Left ventricle myocardium inferior (tissue), 1 donor: ENCODE measurements at regions not wholly inside any gene's neighbourhood (a gene's known extent, or its start where the extent isn't known, plus 50 kb on each side); places are given as distances from the start of the nearest gene placed in this dataset.

Experiments
- DNase-seq: peaks from one replicate; pipeline ENCODE4 v3.0.0-alpha.2; 2020
- H3K27ac ChIP-seq: fragments of 200-600 bp; replicated peaks from 2 replicates; pipeline ENCODE4 v1.8.0; 2021
- H3K27me3 ChIP-seq: fragments of 200-600 bp; 2 replicates; pipeline ENCODE4 v1.8.0; 2021; ENCODE audit warnings: low read depth
- H3K36me3 ChIP-seq: fragments of 200-600 bp; 2 replicates; pipeline ENCODE4 v1.8.0; 2021
- H3K4me1 ChIP-seq: fragments of 200-600 bp; 2 replicates; pipeline ENCODE4 v1.8.0; 2021
- H3K4me3 ChIP-seq: fragments of 200-600 bp; 2 replicates; pipeline ENCODE4 v1.8.0; 2021; ENCODE audit warnings: mild to moderate bottlenecking, moderate library complexity
- H3K9me3 ChIP-seq: fragments of 200-600 bp; replicated peaks from 2 replicates; pipeline ENCODE4 v1.8.0; 2021
- intact Hi-C: fragments of 100-400 bp; cut with micrococcal nuclease; formaldehyde crosslinking; loops from one replicate; pipeline ENCODE4 v1.11.0; 2022
- TF ChIP-seq, protein P1 (sequence below): fragments of 200-600 bp; IDR thresholded peaks from 2 replicates; pipeline ENCODE4 v1.8.0; 2021; ENCODE audit warnings: antibody characterized with exemption, mild to moderate bottlenecking, borderline replicate concordance
- donor health status: DM: no; HTN: yes; CAD: no; lungs with severe emphysema.

DNA sequence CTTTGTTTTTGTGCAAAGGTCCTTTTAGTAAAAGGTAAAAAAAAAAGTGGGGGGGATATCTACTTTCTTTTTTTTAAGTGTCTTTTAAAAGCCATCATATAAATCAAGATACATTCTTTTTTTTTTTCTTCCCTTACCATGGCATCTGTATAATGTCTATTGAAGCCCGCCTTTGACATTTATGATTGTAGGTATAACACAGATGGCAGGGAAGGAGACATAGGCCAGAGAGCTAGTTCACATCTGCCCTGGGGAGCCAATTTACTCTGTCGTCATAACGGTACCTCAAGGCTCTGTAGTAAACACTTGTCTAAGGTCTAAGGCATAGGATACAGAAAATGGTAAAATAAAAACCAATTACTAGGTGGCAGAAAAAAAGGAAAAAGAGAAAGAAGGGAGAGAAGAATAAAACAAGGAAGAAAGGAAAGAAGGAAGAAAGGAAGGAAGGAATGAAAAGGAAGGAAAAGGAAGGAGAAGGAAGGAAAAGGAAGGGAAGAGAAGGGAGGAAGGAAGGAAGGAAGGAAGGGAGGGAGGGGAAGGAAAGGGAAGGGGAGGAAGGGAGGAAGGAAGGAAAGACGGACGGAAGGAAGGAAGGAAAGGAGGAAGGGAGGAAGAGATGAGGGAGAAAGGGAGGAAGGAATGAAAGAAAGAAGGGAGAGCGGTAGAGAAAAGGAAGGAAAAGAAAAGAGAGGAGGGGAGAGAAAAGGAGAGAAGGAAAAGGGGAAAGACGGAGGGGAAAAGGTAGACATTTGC is 343.5 kb downstream of the RBM43 start:
- Histone ChIP-seq H3K9me3 (no peaks in the 10 kb centered on the region), H3K4me3 (no peak overlapping the region), H3K4me1 (no peaks in the 10 kb centered on the region), H3K36me3 (no peaks in the 10 kb centered on the region), H3K27me3 (no peaks in the 10 kb centered on the region), H3K27ac (no peak overlapping the region)
- DNase-seq: no peak
- TF ChIP-seq, protein P1, sequence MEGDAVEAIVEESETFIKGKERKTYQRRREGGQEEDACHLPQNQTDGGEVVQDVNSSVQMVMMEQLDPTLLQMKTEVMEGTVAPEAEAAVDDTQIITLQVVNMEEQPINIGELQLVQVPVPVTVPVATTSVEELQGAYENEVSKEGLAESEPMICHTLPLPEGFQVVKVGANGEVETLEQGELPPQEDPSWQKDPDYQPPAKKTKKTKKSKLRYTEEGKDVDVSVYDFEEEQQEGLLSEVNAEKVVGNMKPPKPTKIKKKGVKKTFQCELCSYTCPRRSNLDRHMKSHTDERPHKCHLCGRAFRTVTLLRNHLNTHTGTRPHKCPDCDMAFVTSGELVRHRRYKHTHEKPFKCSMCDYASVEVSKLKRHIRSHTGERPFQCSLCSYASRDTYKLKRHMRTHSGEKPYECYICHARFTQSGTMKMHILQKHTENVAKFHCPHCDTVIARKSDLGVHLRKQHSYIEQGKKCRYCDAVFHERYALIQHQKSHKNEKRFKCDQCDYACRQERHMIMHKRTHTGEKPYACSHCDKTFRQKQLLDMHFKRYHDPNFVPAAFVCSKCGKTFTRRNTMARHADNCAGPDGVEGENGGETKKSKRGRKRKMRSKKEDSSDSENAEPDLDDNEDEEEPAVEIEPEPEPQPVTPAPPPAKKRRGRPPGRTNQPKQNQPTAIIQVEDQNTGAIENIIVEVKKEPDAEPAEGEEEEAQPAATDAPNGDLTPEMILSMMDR: no peak
- intact Hi-C loops: no loop called here

DNA sequence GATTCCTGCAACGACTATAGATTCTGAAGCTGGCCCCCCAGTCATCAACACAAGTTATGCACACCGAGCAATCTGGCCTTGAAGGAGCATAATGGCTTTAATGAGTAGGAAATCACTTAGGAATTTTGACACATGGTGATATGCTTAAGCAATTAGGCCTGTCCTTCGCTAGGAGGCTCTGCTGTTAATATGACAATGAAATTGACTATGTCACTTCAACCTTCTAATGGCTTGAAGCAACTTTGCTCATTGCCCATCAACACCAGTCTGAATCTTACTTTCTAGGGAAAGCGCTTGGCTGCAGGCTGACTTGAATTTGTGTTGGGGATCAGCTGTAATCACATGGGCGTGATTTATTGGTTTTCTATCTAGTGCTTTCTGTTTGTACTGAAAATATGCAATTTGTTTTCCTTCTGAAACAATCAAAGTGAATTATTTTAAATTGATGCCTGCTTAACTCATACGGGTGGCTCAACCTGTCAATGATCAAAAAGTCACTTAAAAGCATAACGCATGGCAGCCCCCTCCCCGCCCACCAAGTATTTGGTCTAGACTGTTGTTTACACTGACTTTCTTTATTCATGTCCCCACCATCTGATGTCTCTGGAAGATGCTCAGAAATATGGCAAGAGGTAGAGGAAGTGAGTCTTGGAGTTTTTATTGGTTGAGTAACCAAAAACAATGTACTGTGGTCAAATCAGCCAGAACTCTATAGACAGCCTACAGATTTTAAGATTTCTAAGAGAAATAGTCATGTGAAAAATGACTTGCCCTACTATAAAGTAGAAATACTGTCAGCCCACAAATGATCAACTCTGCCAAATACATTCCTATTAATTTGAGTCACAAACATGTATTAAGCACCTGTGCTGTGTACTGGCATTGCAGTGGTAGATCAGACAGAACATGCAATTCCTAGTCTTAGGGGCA is 344.9 kb downstream of the RBM43 start:
- no peaks in the 10 kb centered on the region for H3K36me3 ChIP-seq
- H3K4me1 ChIP-seq: no peaks in the 10 kb centered on the region
- no peak for DNase-seq
- no peaks in the 10 kb centered on the region for H3K27me3 ChIP-seq
- H3K9me3 ChIP-seq: no peaks in the 10 kb centered on the region
- TF ChIP-seq, protein P1: no peak
- H3K4me3 ChIP-seq: no peak overlapping the region
- intact Hi-C loops: no loop called here
- no peak overlapping the region for H3K27ac ChIP-seq

DNA sequence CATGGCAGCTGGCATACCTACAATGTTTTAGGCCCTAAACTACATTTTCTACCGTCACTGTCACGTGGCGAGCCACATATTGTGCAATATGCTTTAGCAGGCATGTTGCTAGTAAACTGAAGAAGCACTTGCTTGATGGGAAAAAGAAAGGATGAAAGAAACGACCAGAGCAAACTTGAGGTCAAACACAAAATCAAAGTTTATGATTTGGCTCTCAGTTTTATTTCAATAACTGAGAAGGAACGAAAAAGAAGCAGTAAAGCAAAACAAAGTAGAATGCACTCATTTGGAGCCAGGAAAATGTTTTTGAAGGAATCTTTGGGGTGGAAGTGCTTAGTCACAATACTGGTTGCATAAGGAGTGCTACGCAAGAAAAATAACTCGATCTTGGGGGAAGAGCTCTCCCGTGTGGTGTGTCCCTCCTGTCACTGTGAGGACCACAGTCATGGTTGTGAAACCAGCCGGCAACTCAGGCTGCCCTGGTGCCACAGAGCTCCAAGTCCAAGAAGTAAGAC is 349.8 kb downstream of the RBM43 start:
- Histone ChIP-seq H3K9me3 (no peaks in the 10 kb centered on the region), H3K27ac (peak overlapping the region; percentile 69), H3K27me3 (no peaks in the 10 kb centered on the region), H3K36me3 (no peaks in the 10 kb centered on the region), H3K4me1 (no peaks in the 10 kb centered on the region), H3K4me3 (no peak overlapping the region)
- TF ChIP-seq, protein P1: peak; percentile 39
- intact Hi-C loops: no loop called here
- peak; percentile 35 for DNase-seq

DNA sequence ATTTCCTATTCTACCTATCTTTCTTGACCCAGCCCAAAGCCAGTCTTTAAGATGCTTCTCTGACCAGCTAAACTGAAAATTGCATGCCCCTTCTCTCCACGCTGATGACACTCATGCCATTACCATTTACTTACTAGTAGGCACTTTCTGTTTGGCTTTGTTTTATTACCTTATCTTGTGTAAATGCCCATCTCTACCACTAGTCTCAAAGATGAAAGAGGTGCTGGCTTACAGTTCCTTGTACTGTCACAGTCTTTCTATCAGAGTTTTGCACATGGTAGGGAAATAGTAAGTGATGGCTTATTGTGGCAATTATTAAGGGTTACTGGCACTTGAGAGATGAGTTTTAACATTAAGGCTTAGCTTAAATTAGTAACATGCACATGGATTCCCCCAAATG is 352.1 kb downstream of the RBM43 start:
- Histone ChIP-seq H3K9me3 (peaks cover 7% of the 10 kb centered on the region), H3K36me3 (no peaks in the 10 kb centered on the region), H3K27me3 (no peaks in the 10 kb centered on the region), H3K27ac (no peak overlapping the region), H3K4me1 (no peaks in the 10 kb centered on the region), H3K4me3 (no peak overlapping the region)
- TF ChIP-seq, protein P1: no peak
- no peak for DNase-seq
- intact Hi-C loops: no loop called here

DNA sequence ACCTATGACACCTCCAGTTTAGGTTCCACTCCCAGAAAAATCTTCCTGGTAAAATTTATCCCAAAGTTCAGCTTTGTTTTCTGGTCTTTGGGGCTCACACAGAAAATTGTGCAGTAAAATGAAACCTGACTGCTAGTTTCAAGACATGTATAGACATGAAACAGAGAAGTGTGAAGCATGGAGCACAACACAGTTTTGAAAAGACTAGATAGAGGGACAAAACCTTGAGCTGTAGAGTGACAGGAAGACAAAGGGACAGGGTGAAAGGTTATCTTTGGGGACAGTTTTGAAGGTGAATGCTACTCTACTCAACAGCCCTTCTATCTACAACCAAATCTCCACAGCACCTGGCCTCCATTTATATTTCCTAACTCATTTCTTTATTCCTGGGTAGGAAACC is 352.6 kb downstream of the RBM43 start:
- TF ChIP-seq, protein P1: no peak
- H3K36me3 ChIP-seq: no peaks in the 10 kb centered on the region
- intact Hi-C loops: no loop called here
- peaks cover 7% of the 10 kb centered on the region for H3K9me3 ChIP-seq
- no peak for DNase-seq
- no peak overlapping the region for H3K27ac ChIP-seq
- H3K27me3 ChIP-seq: no peaks in the 10 kb centered on the region
- H3K4me1 ChIP-seq: no peaks in the 10 kb centered on the region
- H3K4me3 ChIP-seq: no peak overlapping the region
